Endothelial cell of umbilical vein (primary cell): ENCODE measurements at regions not wholly inside any gene's neighbourhood (a gene's known extent, or its start where the extent isn't known, plus 50 kb on each side); places are given as distances from the start of the nearest gene placed in this dataset.

Source experiments
- CTCF ChIP-seq, 2 donors: IDR thresholded peaks; 1 replicate in 1 of 2; 2 replicates in 1 of 2; pipeline ENCODE4 v1.5.1; 2011; ENCODE audit warnings: low read length in 2 of 2, mild to moderate bottlenecking in 2 of 2, moderate library complexity in 2 of 2, control low read depth in 1 of 2, inconsistent platforms in 1 of 2, low read depth in 1 of 2; ENCODE audit not compliant: insufficient read depth in 1 of 2; ENCODE audit errors: extremely low read depth in 1 of 2
- EZH2 ChIP-seq: IDR thresholded peaks from 2 replicates; pipeline ENCODE4 v1.6.1; 2012; ENCODE audit warnings: borderline replicate concordance, low read depth, mild to moderate bottlenecking, moderate library complexity, low read length, inconsistent platforms; ENCODE audit not compliant: severe bottlenecking
- POLR2A ChIP-seq: IDR thresholded peaks from 2 replicates; pipeline ENCODE4 v1.6.1; 2012; ENCODE audit warnings: low read depth, mild to moderate bottlenecking, control low read depth, low read length
- POLR2AphosphoS5 ChIP-seq: IDR thresholded peaks from 2 replicates; pipeline ENCODE4 v1.6.1; 2012; ENCODE audit warnings: low read depth, mild to moderate bottlenecking, control low read depth, low read length, moderate library complexity; ENCODE audit not compliant: insufficient read depth

GRCh38 chr18:77405096-77405495 is 155.4 kb downstream of the GALR1 start:
- no peak for TF ChIP-seq POLR2A
- TF ChIP-seq CTCF (IDR thresholded peaks at IDR 0.05; ENCODE audit: extremely low read depth in 1 of 2, insufficient read depth in 1 of 2, low read depth in 1 of 2, low read length in 2 of 2) = no peak
- no peak for TF ChIP-seq EZH2
- TF ChIP-seq POLR2AphosphoS5 = no peak
